ENCODE measurements at regions not wholly inside any gene's neighbourhood (a gene's known extent, or its start where the extent isn't known, plus 50 kb on each side); places are given as distances from the start of the nearest gene placed in this dataset.

DNA sequence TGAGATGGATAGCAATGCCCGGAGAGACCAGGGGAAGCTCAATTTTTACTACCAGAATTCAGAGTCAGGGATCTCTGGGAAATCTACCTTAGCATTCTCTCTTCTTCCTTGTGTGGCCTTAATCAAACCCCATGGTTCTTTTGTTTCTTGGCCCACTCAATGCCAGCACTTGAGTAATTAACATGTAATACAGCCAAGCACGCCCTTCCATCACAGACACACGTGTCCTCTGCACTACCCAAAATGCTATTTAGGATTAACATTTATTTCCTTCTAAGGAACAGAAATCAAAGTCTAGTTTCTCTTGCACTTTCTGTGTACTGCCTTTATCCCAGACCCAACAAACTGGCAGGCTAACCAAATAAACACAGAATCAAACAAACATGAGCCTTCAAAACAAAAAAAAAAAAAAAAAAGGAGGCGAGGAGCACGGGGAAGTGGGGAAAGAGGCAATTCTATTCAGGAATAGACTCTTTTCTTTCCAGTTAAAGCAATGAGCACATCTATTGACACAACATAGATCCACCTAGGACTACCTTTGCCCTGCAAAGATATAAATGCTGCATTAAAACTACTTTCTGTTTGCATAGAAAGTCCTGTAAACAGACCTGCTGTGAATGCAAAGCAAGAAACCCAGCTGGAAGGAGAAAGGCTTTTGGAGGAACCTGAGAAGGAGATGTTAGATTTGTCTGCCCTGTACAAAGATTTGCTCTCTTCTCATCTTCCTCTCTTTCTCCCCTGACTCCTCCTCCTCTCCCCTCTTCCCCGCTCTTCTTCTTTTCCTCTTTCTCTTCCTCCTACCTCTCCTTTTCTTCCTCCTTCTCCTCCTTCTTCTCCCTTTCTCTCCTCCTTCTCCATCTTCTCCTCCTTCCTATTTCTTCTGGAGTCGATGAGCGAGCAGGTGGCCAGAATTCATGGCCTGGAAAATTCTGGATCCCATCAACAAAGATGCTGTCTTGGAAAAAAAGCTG is 294.4 kb downstream of the NPIPA8 start:
- no peaks in the 10 kb centered on the region for H3K27me3 Mint-ChIP-seq
- POLR2A ChIA-PET: no interaction called here
- CTCF ChIA-PET: no interaction called here
- H3K4me1 Mint-ChIP-seq: no peaks in the 10 kb centered on the region
- no peak overlapping the region for H3K4me3 Mint-ChIP-seq
- no peaks in the 10 kb centered on the region for H3K36me3 Mint-ChIP-seq (ENCODE audit: low read depth)
- no peak overlapping the region for H3K27ac Mint-ChIP-seq
- no peak for ATAC-seq (ENCODE audit: low read depth)
- DNase-seq: no peak
- intact Hi-C loops (cut with micrococcal nuclease): no loop called here
- TF ChIP-seq, protein P1, sequence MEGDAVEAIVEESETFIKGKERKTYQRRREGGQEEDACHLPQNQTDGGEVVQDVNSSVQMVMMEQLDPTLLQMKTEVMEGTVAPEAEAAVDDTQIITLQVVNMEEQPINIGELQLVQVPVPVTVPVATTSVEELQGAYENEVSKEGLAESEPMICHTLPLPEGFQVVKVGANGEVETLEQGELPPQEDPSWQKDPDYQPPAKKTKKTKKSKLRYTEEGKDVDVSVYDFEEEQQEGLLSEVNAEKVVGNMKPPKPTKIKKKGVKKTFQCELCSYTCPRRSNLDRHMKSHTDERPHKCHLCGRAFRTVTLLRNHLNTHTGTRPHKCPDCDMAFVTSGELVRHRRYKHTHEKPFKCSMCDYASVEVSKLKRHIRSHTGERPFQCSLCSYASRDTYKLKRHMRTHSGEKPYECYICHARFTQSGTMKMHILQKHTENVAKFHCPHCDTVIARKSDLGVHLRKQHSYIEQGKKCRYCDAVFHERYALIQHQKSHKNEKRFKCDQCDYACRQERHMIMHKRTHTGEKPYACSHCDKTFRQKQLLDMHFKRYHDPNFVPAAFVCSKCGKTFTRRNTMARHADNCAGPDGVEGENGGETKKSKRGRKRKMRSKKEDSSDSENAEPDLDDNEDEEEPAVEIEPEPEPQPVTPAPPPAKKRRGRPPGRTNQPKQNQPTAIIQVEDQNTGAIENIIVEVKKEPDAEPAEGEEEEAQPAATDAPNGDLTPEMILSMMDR (IDR thresholded peaks at IDR 0.05): no peak
- no peaks in the 10 kb centered on the region for H3K9me3 Mint-ChIP-seq

DNA sequence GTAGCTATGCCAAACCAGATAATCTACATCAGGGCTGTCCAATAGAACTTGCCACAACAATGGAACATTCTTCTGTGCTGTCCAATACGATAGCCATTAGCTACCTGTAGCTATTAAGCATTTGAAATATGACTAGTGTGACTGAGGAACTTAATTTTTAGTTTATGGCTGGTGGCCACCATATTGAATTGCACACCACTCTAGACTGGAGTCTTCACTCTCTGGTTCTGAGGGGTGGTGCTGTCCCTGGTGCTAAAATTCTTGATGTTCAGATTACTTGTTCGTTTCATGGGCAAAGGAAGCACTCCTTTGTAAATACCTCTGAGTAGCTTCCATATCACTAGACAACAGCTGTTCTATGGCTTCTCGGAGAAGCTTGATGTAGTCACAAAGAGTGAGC is 296.6 kb downstream of the NPIPA8 start:
- no peaks in the 10 kb centered on the region for H3K36me3 Mint-ChIP-seq (ENCODE audit: low read depth)
- no peaks in the 10 kb centered on the region for H3K27me3 Mint-ChIP-seq
- no peaks in the 10 kb centered on the region for H3K9me3 Mint-ChIP-seq
- no peak for DNase-seq
- TF ChIP-seq, protein P1 (IDR thresholded peaks at IDR 0.05): no peak
- no peak overlapping the region for H3K27ac Mint-ChIP-seq
- intact Hi-C loops (cut with micrococcal nuclease): no loop called here
- no peaks in the 10 kb centered on the region for H3K4me1 Mint-ChIP-seq
- ATAC-seq (ENCODE audit: low read depth): no peak
- CTCF ChIA-PET: no interaction called here
- no peak overlapping the region for H3K4me3 Mint-ChIP-seq
- POLR2A ChIA-PET: no interaction called here

DNA sequence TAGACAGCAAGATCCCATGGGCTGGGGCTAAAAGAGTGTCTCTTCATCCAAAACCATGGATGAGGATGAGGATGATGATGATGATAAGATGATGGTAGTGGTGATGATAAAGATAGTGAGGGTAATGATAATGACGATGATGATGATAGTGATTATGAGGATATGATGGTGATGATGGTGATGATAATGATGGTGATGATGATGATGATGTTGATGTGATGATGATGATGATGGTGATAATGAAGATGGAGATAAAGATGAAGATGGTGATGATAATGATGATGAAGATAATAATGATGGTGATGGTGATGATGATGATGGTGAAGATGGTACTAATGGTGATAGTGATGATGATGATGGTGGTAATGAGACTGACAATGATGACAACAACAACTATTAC is 299.5 kb downstream of the NPIPA8 start:
- POLR2A ChIA-PET: no interaction called here

DNA sequence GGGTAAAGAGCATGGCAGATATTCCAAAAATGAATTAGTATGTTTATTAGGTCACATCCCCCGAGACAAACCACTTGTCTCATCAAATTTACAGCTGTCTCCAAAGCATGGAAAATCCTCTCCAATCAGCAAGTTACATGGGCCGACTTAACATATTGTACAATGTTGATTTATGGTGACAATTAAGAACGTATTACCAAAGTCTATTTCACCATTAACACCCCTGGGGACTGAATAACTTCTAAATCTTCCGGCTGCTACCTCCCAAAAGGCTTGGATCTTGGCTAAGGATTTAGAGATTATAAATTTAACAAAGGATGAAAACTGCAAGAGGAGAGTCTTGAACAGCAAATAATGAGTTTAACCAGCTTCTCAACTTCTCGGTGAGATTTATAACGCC is 311.9 kb downstream of the NPIPA8 start:
- Mint-ChIP-seq H3K4me3 (no peak overlapping the region), H3K36me3 (ENCODE audit: low read depth) (no peaks in the 10 kb centered on the region), H3K4me1 (no peaks in the 10 kb centered on the region), H3K9me3 (no peaks in the 10 kb centered on the region), H3K27me3 (peaks cover 9% of the 10 kb centered on the region), H3K27ac (no peak overlapping the region)
- ChIA-PET POLR2A (no interaction called here), CTCF (no interaction called here)
- ATAC-seq (ENCODE audit: low read depth): no peak
- TF ChIP-seq, protein P1 (IDR thresholded peaks at IDR 0.05): no peak
- DNase-seq: no peak
- intact Hi-C loops (cut with micrococcal nuclease): no loop called here

More for the DNA sequence above, 299.5 kb downstream of the NPIPA8 start:
- TF ChIP-seq, protein P1 (IDR thresholded peaks at IDR 0.05): no peak
- Mint-ChIP-seq H3K4me3 (no peak overlapping the region), H3K27me3 (peaks cover 2% of the 10 kb centered on the region), H3K36me3 (ENCODE audit: low read depth) (no peaks in the 10 kb centered on the region), H3K4me1 (no peaks in the 10 kb centered on the region), H3K27ac (no peak overlapping the region), H3K9me3 (no peaks in the 10 kb centered on the region)
- intact Hi-C loops (cut with micrococcal nuclease): no loop called here
- CTCF ChIA-PET: no interaction called here
- no peak for DNase-seq
- no peak for ATAC-seq (ENCODE audit: low read depth)

DNA sequence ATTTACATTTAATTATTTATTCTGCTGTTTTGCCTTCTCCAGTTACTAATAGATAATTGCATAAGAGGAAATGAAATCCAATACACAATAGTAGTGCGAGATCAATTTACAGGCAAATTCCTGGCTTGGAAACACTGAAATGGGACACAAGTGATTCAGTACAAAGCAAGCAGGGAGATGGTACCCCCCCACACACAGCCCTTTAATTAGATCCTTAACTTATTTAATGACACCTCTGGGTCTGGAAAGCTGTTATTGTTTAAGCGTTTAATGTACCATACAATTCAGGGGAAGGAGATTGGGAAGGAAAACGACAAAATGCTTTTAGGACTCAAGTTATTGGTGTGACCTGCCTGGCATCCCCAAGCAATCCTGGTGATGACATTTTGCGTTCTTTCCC is 318.2 kb downstream of the NPIPA8 start:
- intact Hi-C loops (cut with micrococcal nuclease): no loop called here
- DNase-seq (no peak), ATAC-seq (ENCODE audit: low read depth) (no peak)
- ChIA-PET CTCF (no interaction called here), POLR2A (no interaction called here)
- H3K4me3 Mint-ChIP-seq: no peak overlapping the region
- no peaks in the 10 kb centered on the region for H3K9me3 Mint-ChIP-seq
- H3K36me3 Mint-ChIP-seq (ENCODE audit: low read depth): no peaks in the 10 kb centered on the region
- TF ChIP-seq, protein P1 (IDR thresholded peaks at IDR 0.05): no peak
- H3K4me1 Mint-ChIP-seq: no peaks in the 10 kb centered on the region
- H3K27me3 Mint-ChIP-seq: peaks cover 13% of the 10 kb centered on the region
- H3K27ac Mint-ChIP-seq: no peak overlapping the region
